Neuronal stem cell (in vitro differentiated cells): ENCODE measurements at regions not wholly inside any gene's neighbourhood (a gene's known extent, or its start where the extent isn't known, plus 50 kb on each side); places are given as distances from the start of the nearest gene placed in this dataset.
"Not testable (repeated sequence)": the region's sequence is repeated elsewhere in the genome, so short reads cannot be mapped to it uniquely, and the experiment has no call there.

Source experiments
- DNase-seq: peaks from one replicate; pipeline ENCODE4 v3.0.0-alpha.2; 2013; ENCODE audit warnings: low spot score
- H2AFZ ChIP-seq: one replicate; pipeline ENCODE4 v1.6.1; 2013; ENCODE audit warnings: mild to moderate bottlenecking, low read length, inconsistent platforms
- H2AK5ac ChIP-seq: 2 replicates; pipeline ENCODE4 v1.6.1; 2013; ENCODE audit warnings: low read depth, mild to moderate bottlenecking, inconsistent platforms, low read length, moderate library complexity, mixed read lengths
- H2BK120ac ChIP-seq: 2 replicates; pipeline ENCODE4 v1.6.1; 2013; ENCODE audit warnings: low read depth, mild to moderate bottlenecking, inconsistent platforms, low read length, moderate library complexity, mixed read lengths
- H2BK12ac ChIP-seq: one replicate; pipeline ENCODE4 v1.6.1; 2013; ENCODE audit warnings: low read length, inconsistent platforms
- H2BK15ac ChIP-seq: 2 replicates; pipeline ENCODE4 v1.6.1; 2013; ENCODE audit warnings: mild to moderate bottlenecking, low read length, inconsistent platforms, mixed read lengths
- H2BK5ac ChIP-seq: one replicate; pipeline ENCODE4 v1.6.1; 2013; ENCODE audit warnings: inconsistent platforms, mild to moderate bottlenecking, low read length, moderate library complexity
- H3K14ac ChIP-seq: one replicate; pipeline ENCODE4 v1.6.1; 2013; ENCODE audit warnings: low read length, inconsistent platforms
- H3K18ac ChIP-seq: 2 replicates; pipeline ENCODE4 v1.6.1; 2013; ENCODE audit warnings: low read length, inconsistent platforms
- H3K23ac ChIP-seq: 2 replicates; pipeline ENCODE4 v1.6.1; 2013; ENCODE audit warnings: low read depth, mild to moderate bottlenecking, mixed read lengths, low read length, inconsistent platforms; ENCODE audit not compliant: poor library complexity
- H3K27ac ChIP-seq: replicated peaks from 3 replicates; pipeline ENCODE4 v1.5.1; 2013; ENCODE audit warnings: low read length, inconsistent platforms
- H3K27me3 ChIP-seq, 3 experiments: 2 replicates each; pipeline ENCODE4 v1.6.1; 2013; ENCODE audit warnings: low read length in 3 of 3, mild to moderate bottlenecking in 2 of 3, inconsistent platforms in 1 of 3, low read depth in 1 of 3, mixed read lengths in 1 of 3, moderate library complexity in 1 of 3; ENCODE audit not compliant: control insufficient read depth in 3 of 3, insufficient read depth in 3 of 3
- H3K36me3 ChIP-seq, 2 donors: replicated peaks in 1 of 2; 2 replicates each; pipeline ENCODE4 v1.6.1; 2013; ENCODE audit warnings: low read length in 2 of 2; ENCODE audit not compliant: control insufficient read depth in 2 of 2, insufficient read depth in 2 of 2
- H3K4ac ChIP-seq: 2 replicates; pipeline ENCODE4 v1.6.1; 2013; ENCODE audit warnings: inconsistent platforms, mild to moderate bottlenecking, low read length, moderate library complexity
- H3K4me1 ChIP-seq, 2 donors: 1 replicate in 1 of 2; 2 replicates in 1 of 2; pipeline ENCODE4 v1.6.1; 2013; ENCODE audit warnings: low read length in 2 of 2, low read depth in 1 of 2; ENCODE audit not compliant: control insufficient read depth in 2 of 2, insufficient read depth in 1 of 2
- H3K4me2 ChIP-seq: one replicate; pipeline ENCODE4 v1.6.1; 2013; ENCODE audit warnings: mild to moderate bottlenecking, low read length, inconsistent platforms; ENCODE audit not compliant: insufficient read depth, poor library complexity, severe bottlenecking
- H3K4me3 ChIP-seq, 2 donors: 2 replicates each; pipeline ENCODE4 v1.5.1; 2013; ENCODE audit warnings: low read length in 2 of 2, mild to moderate bottlenecking in 2 of 2, inconsistent platforms in 1 of 2, moderate library complexity in 1 of 2
- H3K79me1 ChIP-seq: one replicate; pipeline ENCODE4 v1.6.1; 2013; ENCODE audit warnings: low read depth, mild to moderate bottlenecking, inconsistent platforms, low read length, moderate library complexity
- H3K9ac ChIP-seq: one replicate; pipeline ENCODE4 v1.6.1; 2013; ENCODE audit warnings: mild to moderate bottlenecking, low read depth, low read length, inconsistent platforms; ENCODE audit not compliant: poor library complexity
- H3K9me3 ChIP-seq, 2 donors: replicated peaks in 1 of 2; 2 replicates each; pipeline versions ENCODE3 to v1.6.1; 2013; ENCODE audit warnings: low read length in 2 of 2, mild to moderate bottlenecking in 2 of 2, inconsistent platforms in 1 of 2, low read depth in 1 of 2, mixed read lengths in 1 of 2, moderate library complexity in 1 of 2; ENCODE audit not compliant: control insufficient read depth in 2 of 2, insufficient read depth in 1 of 2
- H4K8ac ChIP-seq: one replicate; pipeline ENCODE4 v1.6.1; 2013; ENCODE audit warnings: low read depth, mild to moderate bottlenecking, inconsistent platforms, low read length, moderate library complexity
- H4K91ac ChIP-seq: one replicate; pipeline ENCODE4 v1.6.1; 2013; ENCODE audit warnings: low read length, low read depth, mild to moderate bottlenecking, inconsistent platforms; ENCODE audit not compliant: poor library complexity
- whole genome bisulfite sequencing, 2 donors: extraction: QIAGEN DNeasy Blood & Tissue Kit; methylation state at CpG; one replicate each; pipeline ENCODE4 v1.1.7; 2013; ENCODE audit warnings: missing lambda C conversion rate in 2 of 2, mixed read lengths in 1 of 2; ENCODE audit not compliant: insufficient read length in 2 of 2, insufficient replicate concordance in 1 of 2; ENCODE audit errors: extremely low coverage in 2 of 2; 5-methylcytosine and 5-hydroxymethylcytosine counted together

- not testable (repeated sequence) for H3K36me3 ChIP-seq, H3K27ac ChIP-seq, H2BK12ac ChIP-seq, H2BK5ac ChIP-seq, H3K23ac ChIP-seq, H4K91ac ChIP-seq, H3K4me3 ChIP-seq, H3K14ac ChIP-seq, H3K9me3 ChIP-seq, H3K27me3 ChIP-seq, H2AFZ ChIP-seq, H4K8ac ChIP-seq, H3K18ac ChIP-seq, DNase-seq, H3K9ac ChIP-seq, H2AK5ac ChIP-seq, H3K4me2 ChIP-seq, H2BK15ac ChIP-seq, H3K79me1 ChIP-seq, H3K4me1 ChIP-seq, H3K4ac ChIP-seq, H2BK120ac ChIP-seq
- no CpG with 5 or more reads among the region's 32 CpGs for whole genome bisulfite sequencing, 2 donors
Observed at GRCh38 chr2:17193433-17193890, 324.8 kb downstream of the RAD51AP2 start.

GRCh38 chr2:17191223-17191622 lies 327.0 kb downstream of the RAD51AP2 start:
- Histone ChIP-seq H3K79me1 (no peaks in the 10 kb centered on the region), H3K4me2 (no peak overlapping the region), H3K23ac (no peak overlapping the region), H3K9me3 (no peaks in the 10 kb centered on the region), H2AFZ (no peak overlapping the region), H3K36me3 (no peaks in the 10 kb centered on the region), H2BK5ac (no peak overlapping the region), H3K27ac (no peak overlapping the region), H3K14ac (no peak overlapping the region), H3K4me3 (no peak overlapping the region), H2BK15ac (no peak overlapping the region), H3K4me1 (no peaks in the 10 kb centered on the region), H2AK5ac (no peak overlapping the region), H3K18ac (no peak overlapping the region), H2BK12ac (no peak overlapping the region), H2BK120ac (no peak overlapping the region), H4K91ac (no peak overlapping the region), H3K27me3 (no peaks in the 10 kb centered on the region), H3K9ac (no peak overlapping the region), H3K4ac (no peak overlapping the region), H4K8ac (no peak overlapping the region)
- no CpG with 5 or more reads among the region's 4 CpGs for WGBS, 2 donors
- no peak for DNase-seq

GRCh38 chr2:17190527-17190926 lies 327.7 kb downstream of the RAD51AP2 start:
- WGBS, 2 donors = no CpG with 5 or more reads among the region's 4 CpGs
- Histone ChIP-seq H4K8ac (no peak overlapping the region), H3K14ac (no peak overlapping the region)

GRCh38 chr2:17188721-17189120 lies 329.5 kb downstream of the RAD51AP2 start:
- no peak overlapping the region for H3K23ac ChIP-seq
- H3K14ac ChIP-seq = no peak overlapping the region
- no peak overlapping the region for H3K18ac ChIP-seq
- no peak overlapping the region for H4K91ac ChIP-seq
- no peak overlapping the region for H2BK15ac ChIP-seq
- no peak overlapping the region for H2AFZ ChIP-seq
- no peak overlapping the region for H3K4me3 ChIP-seq
- H2BK5ac ChIP-seq = no peak overlapping the region
- H3K36me3 ChIP-seq = no peaks in the 10 kb centered on the region
- no peak overlapping the region for H2BK120ac ChIP-seq
- H4K8ac ChIP-seq = no peak overlapping the region
- no peak overlapping the region for H2AK5ac ChIP-seq
- no peaks in the 10 kb centered on the region for H3K79me1 ChIP-seq
- H3K27me3 ChIP-seq = no peaks in the 10 kb centered on the region
- no peak overlapping the region for H2BK12ac ChIP-seq
- H3K4ac ChIP-seq = no peak overlapping the region
- no peak overlapping the region for H3K9ac ChIP-seq
- no peak overlapping the region for H3K27ac ChIP-seq
- WGBS, 2 donors = no CpG with 5 or more reads among the region's 1 CpG
- no peaks in the 10 kb centered on the region for H3K9me3 ChIP-seq
- DNase-seq = no peak
- no peak overlapping the region for H3K4me2 ChIP-seq
- H3K4me1 ChIP-seq = no peaks in the 10 kb centered on the region

More at GRCh38 chr2:17190527-17190926, 327.7 kb downstream of the RAD51AP2 start:
- no peaks in the 10 kb centered on the region for H3K36me3 ChIP-seq
- H3K4ac ChIP-seq = no peak overlapping the region
- no peaks in the 10 kb centered on the region for H3K27me3 ChIP-seq
- no peak overlapping the region for H2BK15ac ChIP-seq
- no peak overlapping the region for H2AK5ac ChIP-seq
- no peak overlapping the region for H4K91ac ChIP-seq
- H3K4me2 ChIP-seq = no peak overlapping the region
- H2BK120ac ChIP-seq = no peak overlapping the region
- H2BK5ac ChIP-seq = no peak overlapping the region
- H3K18ac ChIP-seq = no peak overlapping the region
- H3K79me1 ChIP-seq = no peaks in the 10 kb centered on the region
- no peak overlapping the region for H3K4me3 ChIP-seq
- no peaks in the 10 kb centered on the region for H3K9me3 ChIP-seq
- H3K27ac ChIP-seq = no peak overlapping the region
- H3K23ac ChIP-seq = no peak overlapping the region
- no peak overlapping the region for H2BK12ac ChIP-seq
- H2AFZ ChIP-seq = no peak overlapping the region
- no peak overlapping the region for H3K9ac ChIP-seq
- DNase-seq = no peak
- no peaks in the 10 kb centered on the region for H3K4me1 ChIP-seq
